Stimulated activated CD4-positive, alpha-beta T cell treated with anti-CD3 and anti-CD28 coated beads, TNF-alpha, amount 100 ng/mL, for 48 hours (primary cell): ENCODE measurements at regions not wholly inside any gene's neighbourhood (a gene's known extent, or its start where the extent isn't known, plus 50 kb on each side); places are given as distances from the start of the nearest gene placed in this dataset.

Experiments used
- DNase-seq, 3 donors: peaks; one replicate each; pipeline ENCODE4 v3.0.0-alpha.2; 2020; ENCODE audit warnings: low read depth in 3 of 3

GRCh38 chr6:112717856-112718255 is 370.7 kb downstream of the RFPL4B start:
- DNase-seq, result no peak

DNA sequence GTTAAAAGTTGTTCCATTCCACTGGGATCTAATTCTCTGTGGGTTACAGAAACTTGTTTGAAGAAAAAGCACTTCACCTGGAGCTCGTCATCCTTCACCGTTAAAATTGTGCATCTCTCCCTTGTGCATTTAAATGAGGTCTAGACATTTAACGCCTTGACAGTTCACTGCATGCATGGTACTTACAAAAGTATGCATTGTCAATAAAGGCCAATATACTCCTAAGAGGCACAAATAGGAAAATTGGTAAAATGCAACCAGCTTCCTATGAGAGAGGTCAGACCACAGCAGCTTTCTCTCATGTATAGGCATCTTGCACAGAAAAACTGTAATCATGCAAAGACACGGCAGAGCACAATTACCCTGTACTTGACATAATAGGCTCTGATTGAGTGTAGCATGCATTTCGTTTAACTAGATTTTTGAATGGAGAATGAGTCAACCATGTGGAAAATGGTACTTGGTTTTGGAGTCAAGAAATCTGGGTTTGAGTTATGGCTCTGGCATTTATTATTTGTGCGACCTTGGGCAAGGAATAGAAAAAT is 378.5 kb downstream of the RFPL4B start:
- no peak for DNase-seq

- no peak for DNase-seq
Measured at GRCh38 chr6:112735129-112735528, 388.0 kb downstream of the RFPL4B start.

- no peak for DNase-seq
Measured at GRCh38 chr6:112739766-112740165, 392.6 kb downstream of the RFPL4B start.

DNA sequence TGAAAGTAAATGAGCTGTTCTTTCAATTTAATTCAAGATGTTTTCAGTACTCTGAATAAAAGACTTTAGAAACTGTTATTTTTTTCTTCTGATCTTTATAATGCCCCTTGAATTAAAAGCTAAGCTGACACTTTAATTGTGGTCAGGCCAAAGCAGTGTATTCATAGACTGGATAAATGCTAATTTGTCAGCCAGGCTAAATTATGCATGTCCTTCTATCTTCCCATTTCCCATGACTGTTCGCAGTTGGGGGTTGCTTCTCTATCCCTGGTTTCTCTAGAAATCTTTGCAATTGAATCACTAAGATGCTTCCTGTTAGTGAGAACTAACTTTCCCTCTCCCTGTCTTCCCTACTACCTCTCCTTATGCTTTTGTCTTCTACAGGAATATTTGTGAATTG is 396.2 kb downstream of the RFPL4B start:
- no peak for DNase-seq

DNA sequence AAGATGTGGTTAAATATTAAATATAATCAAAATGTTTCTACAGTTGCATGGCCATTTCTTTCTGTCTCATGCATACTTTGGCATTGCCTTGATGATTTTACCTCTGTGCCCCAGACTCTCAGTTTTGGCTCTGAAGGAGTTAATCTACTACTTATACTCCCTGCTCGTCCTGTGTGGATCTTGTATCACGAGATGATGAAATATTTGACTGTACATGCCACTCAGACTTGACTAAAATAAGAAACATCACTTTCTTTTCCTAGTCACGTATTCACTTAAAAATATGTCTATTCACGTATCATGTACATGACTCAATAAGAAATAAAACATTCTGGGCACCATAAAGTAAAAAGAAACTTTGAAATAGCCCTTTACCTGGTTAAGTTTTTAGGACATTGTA is 397.7 kb downstream of the RFPL4B start:
- no peak for DNase-seq

GRCh38 chr6:112745765-112746164 is 398.6 kb downstream of the RFPL4B start:
- no peak for DNase-seq

DNA sequence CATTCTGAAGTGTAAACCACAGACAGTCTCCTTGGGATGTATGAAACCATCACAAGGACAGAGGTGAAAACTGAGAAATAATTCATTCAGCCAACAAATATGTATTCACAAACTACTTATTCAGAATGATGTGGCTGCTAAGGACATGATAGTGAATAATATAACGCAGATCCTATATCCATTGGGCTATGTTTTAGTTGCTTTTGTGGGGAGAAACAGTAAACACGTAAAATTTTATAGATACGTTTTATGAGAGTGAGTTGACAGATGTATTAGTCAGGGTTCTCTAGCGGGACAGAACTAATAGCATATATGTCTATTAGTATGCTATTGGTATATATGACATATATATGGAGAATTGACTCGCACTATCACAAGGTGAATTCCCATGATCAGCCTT is 402.5 kb downstream of the RFPL4B start:
- no peak for DNase-seq

- no peak for DNase-seq
Measured at GRCh38 chr6:112752305-112752704, 405.2 kb downstream of the RFPL4B start.

GRCh38 chr6:112752791-112753190 is 405.7 kb downstream of the RFPL4B start:
- no peak for DNase-seq

DNA sequence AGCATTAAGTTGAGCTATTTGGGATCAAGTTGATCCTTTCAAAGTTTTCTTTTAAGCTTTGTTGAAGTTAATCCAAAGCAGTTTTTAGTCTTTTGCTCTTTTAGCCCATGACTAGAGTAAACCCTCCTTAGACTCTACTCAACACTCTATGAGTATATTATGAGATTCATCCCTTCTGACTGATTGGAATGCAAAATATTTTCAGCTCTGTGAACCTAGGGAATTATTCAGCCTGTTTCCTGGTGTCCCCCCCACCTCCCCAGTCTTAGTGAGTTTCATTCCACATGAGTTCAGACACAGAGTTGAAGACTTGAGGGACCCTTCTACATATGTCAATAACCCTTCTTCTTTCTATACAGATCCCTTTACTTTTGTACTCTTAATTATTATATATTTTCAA is 413.7 kb downstream of the RFPL4B start:
- DNase-seq, result no peak

DNA sequence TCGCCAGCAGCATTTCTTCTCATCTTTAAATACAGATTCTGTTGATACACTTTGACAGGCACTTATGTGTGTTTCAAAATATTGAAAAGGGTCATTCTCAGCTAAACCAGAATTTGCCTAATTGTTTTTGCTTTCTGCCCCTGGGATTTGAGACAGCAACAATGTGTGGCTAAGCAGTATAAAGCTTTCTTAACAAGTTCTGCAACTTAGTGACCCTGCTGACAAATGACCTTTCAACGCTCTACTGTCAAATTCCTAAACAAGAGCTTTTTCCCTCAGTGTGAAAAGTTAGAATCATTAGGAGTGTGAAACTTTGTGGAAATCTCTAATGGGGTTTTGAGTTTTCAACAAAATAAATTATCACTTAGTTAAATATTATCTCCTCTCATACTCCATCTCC is 414.6 kb downstream of the RFPL4B start:
- no peak for DNase-seq

DNA sequence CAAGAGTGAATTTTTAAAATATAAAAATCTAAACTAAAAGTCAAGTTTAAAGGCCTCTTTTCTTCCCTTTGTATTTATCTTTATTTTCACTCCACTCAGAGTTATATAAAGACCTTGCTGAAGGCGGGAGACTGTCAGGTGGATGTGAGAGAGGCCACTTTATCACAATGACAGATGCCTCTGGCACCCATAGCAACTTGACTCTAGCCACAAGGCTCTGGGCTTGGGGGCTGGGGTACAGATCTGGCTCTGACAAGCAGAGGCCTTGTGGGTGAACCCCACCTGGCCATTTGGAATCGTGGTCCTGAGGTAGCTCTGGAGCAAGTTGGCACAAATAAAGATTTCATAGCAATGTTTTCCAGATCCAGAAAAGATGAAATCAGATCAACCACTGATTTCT is 417.2 kb downstream of the RFPL4B start:
- no peak for DNase-seq

DNA sequence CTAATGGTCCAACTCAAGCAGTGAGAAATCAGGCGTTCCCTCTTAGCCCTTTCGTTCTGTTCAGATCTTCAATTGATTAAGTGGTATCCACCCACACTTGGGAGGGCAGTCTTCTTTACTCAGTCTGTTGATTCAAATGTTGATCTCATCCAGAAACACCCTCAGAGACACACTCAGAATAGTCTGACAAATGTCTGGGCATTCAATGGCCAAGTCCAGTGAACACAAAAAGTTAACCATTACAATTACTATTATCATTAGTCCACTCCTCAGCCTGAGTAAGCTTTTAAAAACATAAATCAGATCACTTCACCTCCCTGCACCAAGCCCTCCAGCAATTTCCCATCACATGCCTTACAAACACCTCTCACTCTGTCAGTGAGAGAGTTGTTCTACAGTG is 423.2 kb downstream of the RFPL4B start:
- no peak for DNase-seq

GRCh38 chr6:112773187-112773586 is 426.1 kb downstream of the RFPL4B start:
- no peak for DNase-seq

DNA sequence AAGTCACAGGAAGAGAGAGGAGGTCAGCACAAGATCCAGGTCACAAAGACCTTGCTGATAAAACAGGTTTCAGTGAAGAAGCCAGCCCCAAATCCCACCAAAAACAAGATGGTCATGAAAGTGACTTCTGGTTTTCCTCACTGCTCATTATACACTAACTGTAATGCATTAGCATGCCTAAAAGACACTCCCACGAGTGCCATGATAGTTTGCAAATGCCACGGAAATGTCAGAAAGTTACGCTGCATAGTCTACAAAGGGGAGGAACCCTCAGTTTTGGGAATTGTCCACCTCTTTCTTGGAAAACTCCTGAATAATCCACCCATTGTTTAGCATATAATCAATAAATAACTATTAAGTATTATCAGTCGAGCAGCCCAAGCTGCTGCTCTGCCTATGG is 427.2 kb downstream of the RFPL4B start:
- no peak for DNase-seq

- DNase-seq, result peak in 2 of 3 donors; percentile 1 to 2
Measured at GRCh38 chr6:112780498-112781096, 433.5 kb downstream of the RFPL4B start.

DNA sequence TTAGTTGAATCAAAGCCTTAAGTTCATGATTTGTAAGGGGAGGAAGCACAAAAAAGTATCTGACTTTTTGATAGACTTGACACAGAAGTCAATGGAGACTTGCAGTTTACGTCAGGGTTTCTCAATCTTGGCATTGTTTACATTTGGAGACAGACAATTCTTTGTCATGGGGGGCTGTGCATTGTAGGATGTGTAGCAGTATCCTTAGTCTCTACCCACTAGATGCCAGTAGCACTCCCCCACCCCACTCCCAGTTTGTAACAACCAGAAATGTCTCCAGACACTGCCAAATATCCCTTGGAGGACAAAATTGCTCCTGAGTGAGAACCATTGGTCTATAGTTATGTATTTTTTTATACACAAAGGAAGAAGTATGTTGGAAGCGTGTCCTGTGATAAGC is 434.1 kb downstream of the RFPL4B start:
- no peak for DNase-seq

DNA sequence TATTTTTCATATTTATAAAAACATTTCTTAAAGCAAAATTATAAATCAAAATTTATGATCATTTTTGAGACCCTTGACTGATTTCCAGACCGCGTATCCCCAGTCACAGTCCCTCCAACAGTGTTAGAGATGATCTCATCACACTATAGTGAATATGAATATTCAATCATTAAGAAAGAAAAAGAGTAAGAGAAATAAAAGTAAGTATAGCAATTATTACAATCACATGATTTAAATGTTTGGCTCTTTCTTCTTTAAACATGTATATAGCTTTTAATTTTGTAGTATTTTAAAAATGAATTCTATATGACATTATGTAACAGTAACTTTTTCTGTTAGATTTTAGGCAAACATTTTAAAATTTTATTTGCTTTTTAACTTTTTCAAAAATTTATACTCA is 438.3 kb downstream of the RFPL4B start:
- DNase-seq, result no peak

- no peak for DNase-seq
Measured at GRCh38 chr6:112786801-112787200, 439.7 kb downstream of the RFPL4B start.

GRCh38 chr6:112787371-112787770 is 440.2 kb downstream of the RFPL4B start:
- DNase-seq, result no peak

- DNase-seq, result no peak
Measured at GRCh38 chr6:112795316-112795715, 448.2 kb downstream of the RFPL4B start.

DNA sequence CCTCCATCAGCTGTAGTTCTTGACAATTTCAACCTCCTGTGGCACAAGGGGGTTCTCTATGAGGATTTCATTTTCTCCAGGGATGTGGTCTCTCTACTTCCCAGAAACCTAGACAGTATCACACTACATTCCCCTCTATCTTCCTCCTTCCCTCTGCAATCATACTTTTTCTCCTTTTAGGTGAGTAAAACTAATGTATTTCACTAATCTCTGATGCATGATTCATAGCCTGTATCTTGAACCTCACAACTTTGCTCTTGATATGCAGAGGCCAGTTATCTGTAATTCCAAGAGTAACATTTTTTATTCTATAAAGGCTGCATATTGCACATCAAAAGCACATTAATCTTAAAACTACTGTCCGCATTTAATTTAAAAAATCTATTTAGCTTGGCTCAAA is 449.6 kb downstream of the RFPL4B start:
- DNase-seq, result no peak

- DNase-seq, result no peak
Measured at GRCh38 chr6:112799889-112800288, 452.8 kb downstream of the RFPL4B start.
